Esophagus muscularis mucosa (tissue), 4 donors: ENCODE measurements at regions not wholly inside any gene's neighbourhood (a gene's known extent, or its start where the extent isn't known, plus 50 kb on each side); places are given as distances from the start of the nearest gene placed in this dataset.

Experiments
- DNase-seq: peaks from one replicate; pipeline ENCODE4 v3.0.0-alpha.2; 2017; ENCODE audit errors: extremely low spot score
- H3K27ac ChIP-seq, 4 donors: fragments of 200-600 bp; sonication (generic); replicated peaks in 1 of 4; 1 replicate in 3 of 4; 2 replicates in 1 of 4; pipeline ENCODE4 v1.5.1; 2016 to 2019; ENCODE audit warnings: mild to moderate bottlenecking in 1 of 4
- H3K27me3 ChIP-seq, 4 donors: fragments of 200-600 bp; sonication (generic); one replicate each; pipeline versions ENCODE4 v1.5.1 to v1.6.0; 2016 to 2019
- H3K36me3 ChIP-seq, 4 donors: fragments of 200-600 bp; sonication (generic); one replicate each; pipeline ENCODE4 v1.5.1; 2016 to 2019
- H3K4me1 ChIP-seq, 4 donors: fragments of 200-600 bp; sonication (generic); one replicate each; pipeline ENCODE4 v1.5.1; 2016 to 2019
- H3K4me3 ChIP-seq, 4 donors: fragments of 200-600 bp; sonication (generic); 1 replicate in 2 of 4; 2 replicates in 2 of 4; pipeline ENCODE4 v1.5.1; 2016 to 2019; ENCODE audit warnings: mild to moderate bottlenecking in 4 of 4, moderate library complexity in 1 of 4
- H3K9me3 ChIP-seq, 4 donors: fragments of 200-600 bp; sonication (generic); 1 replicate in 3 of 4; 2 replicates in 1 of 4; pipeline ENCODE4 v1.5.1; 2016 to 2019
- CTCF ChIP-seq, 3 experiments: fragments of 200-600 bp in 2 of 3; fragments of 450-650 bp in 1 of 3; sonication (generic) in 2 of 3; IDR thresholded peaks; one replicate each; pipeline ENCODE4 v1.5.1; 2017 to 2019; ENCODE audit warnings: antibody characterized with exemption in 3 of 3, mild to moderate bottlenecking in 2 of 3, moderate library complexity in 1 of 3
- EP300 ChIP-seq: sonication (generic); formaldehyde crosslinking; IDR thresholded peaks from one replicate; pipeline ENCODE4 v1.6.1; 2017; ENCODE audit warnings: antibody characterized with exemption
- POLR2A ChIP-seq: fragments of 450-650 bp; IDR thresholded peaks from one replicate; pipeline ENCODE4 v1.6.1; 2017; ENCODE audit warnings: antibody characterized with exemption, moderate library complexity, mild to moderate bottlenecking, low read depth
- POLR2AphosphoS5 ChIP-seq, 2 donors: sonication (generic); formaldehyde crosslinking; IDR thresholded peaks; one replicate each; pipeline ENCODE4 v1.6.1; 2017; ENCODE audit warnings: antibody characterized with exemption in 2 of 2
- WGBS: methylation state at CpG from one replicate; pipeline ENCODE4 v1.1.5; 2018; 5-methylcytosine and 5-hydroxymethylcytosine counted together
- intact Hi-C: fragments of 100-400 bp; cut with DNase I; formaldehyde crosslinking; loops from one replicate; pipeline ENCODE4 v1.15.1; 2023

GRCh38 chr12:114764510-114764909, 80.5 kb upstream of the TBX3 start:
- DNase-seq: no peak
- no peaks in the 10 kb centered on the region for H3K27me3 ChIP-seq
- H3K4me3 ChIP-seq: no peak overlapping the region
- peaks cover 0 to 11% (median 9%) of the 10 kb centered on the region in 4 donors for H3K4me1 ChIP-seq
- no peaks in the 10 kb centered on the region for H3K36me3 ChIP-seq
- H3K27ac ChIP-seq: no peak overlapping the region
- 78% methylated on average over 6 of the region's 6 CpGs for WGBS
- H3K9me3 ChIP-seq: no peaks in the 10 kb centered on the region
- TF ChIP-seq EP300 (no peak), POLR2A (no peak), CTCF (IDR thresholded peaks at IDR 0.05) (no peak), POLR2AphosphoS5 (IDR thresholded peaks at IDR 0.05) (no peak)
- intact Hi-C loops: no loop called here

- TF ChIP-seq CTCF (IDR thresholded peaks at IDR 0.05): no peak
- no peak for TF ChIP-seq POLR2AphosphoS5 (IDR thresholded peaks at IDR 0.05)
- no peak for TF ChIP-seq POLR2A
- no peak for TF ChIP-seq EP300
- 26% methylated on average over 22 of the region's 22 CpGs for WGBS
- H3K36me3 ChIP-seq: no peaks in the 10 kb centered on the region
- H3K4me1 ChIP-seq: peaks cover 0 to 11% (median 9%) of the 10 kb centered on the region in 4 donors
- no peaks in the 10 kb centered on the region for H3K27me3 ChIP-seq
- no peak overlapping the region for H3K27ac ChIP-seq
- no peaks in the 10 kb centered on the region for H3K9me3 ChIP-seq
- intact Hi-C loops: no loop called here
- H3K4me3 ChIP-seq: no peak overlapping the region
- DNase-seq: no peak
Observed at GRCh38 chr12:114762490-114763110, 78.6 kb upstream of the TBX3 start.

- H3K36me3 ChIP-seq: no peaks in the 10 kb centered on the region
Observed at GRCh38 chr12:114760151-114760877, 76.3 kb upstream of the TBX3 start.

GRCh38 chr12:114759635-114760034, 75.7 kb upstream of the TBX3 start:
- Histone ChIP-seq H3K4me1 (peaks cover 0 to 11% (median 9%) of the 10 kb centered on the region in 4 donors), H3K36me3 (no peaks in the 10 kb centered on the region), H3K27ac (no peak overlapping the region), H3K9me3 (no peaks in the 10 kb centered on the region), H3K4me3 (no peak overlapping the region), H3K27me3 (no peaks in the 10 kb centered on the region)
- WGBS: 97% methylated on average over 11 of the region's 11 CpGs
- intact Hi-C loops: no loop called here
- no peak for DNase-seq
- TF ChIP-seq EP300: no peak
- no peak for TF ChIP-seq POLR2A
- no peak for TF ChIP-seq CTCF (IDR thresholded peaks at IDR 0.05)
- TF ChIP-seq POLR2AphosphoS5 (IDR thresholded peaks at IDR 0.05): no peak

More at GRCh38 chr12:114760151-114760877, 76.3 kb upstream of the TBX3 start:
- WGBS: 80% methylated on average over 10 of the region's 10 CpGs
- Histone ChIP-seq H3K4me1 (peaks cover 0 to 11% (median 9%) of the 10 kb centered on the region in 4 donors), H3K4me3 (no peak overlapping the region), H3K9me3 (no peaks in the 10 kb centered on the region), H3K27me3 (no peaks in the 10 kb centered on the region), H3K27ac (no peak overlapping the region)
- TF ChIP-seq POLR2AphosphoS5 (IDR thresholded peaks at IDR 0.05): no peak
- no peak for TF ChIP-seq POLR2A
- TF ChIP-seq CTCF (IDR thresholded peaks at IDR 0.05): no peak
- TF ChIP-seq EP300: no peak
- DNase-seq: no peak
- intact Hi-C loops: no loop called here
